NCI-H510A treated with DMSO at 0.1 percent for 48 hours (cell line): ENCODE measurements at regions not wholly inside any gene's neighbourhood (a gene's known extent, or its start where the extent isn't known, plus 50 kb on each side); places are given as distances from the start of the nearest gene placed in this dataset.
"Not testable (repeated sequence)": the region's sequence is repeated elsewhere in the genome, so short reads cannot be mapped to it uniquely, and the experiment has no call there.

Source experiments
- DNase-seq: peaks from one replicate; lab custom pipeline; 2025; lab: John Stamatoyannopoulos, UW

DNA sequence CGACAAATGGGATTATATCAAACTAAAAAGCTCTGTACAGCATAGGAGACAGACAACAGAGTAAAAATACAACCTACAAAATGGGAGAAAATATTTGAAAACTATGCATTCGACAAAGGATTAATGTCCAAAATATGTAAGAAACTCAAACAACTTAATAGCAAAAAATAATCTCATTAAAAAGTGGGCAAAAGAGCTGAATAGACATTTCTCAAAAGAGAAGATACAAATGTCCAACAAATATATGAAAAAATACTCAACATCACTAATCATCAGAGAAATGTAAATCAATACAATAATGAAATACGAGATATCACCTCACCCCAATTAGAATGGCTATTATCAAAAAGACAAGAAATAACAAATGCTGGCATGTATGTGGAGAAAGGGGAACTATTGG, 272.9 kb downstream of the KLHL13 start:
- no peak for DNase-seq

GRCh38 chrX:117840645-117841044, 276.0 kb downstream of the KLHL13 start:
- DNase-seq: no peak

- DNase-seq: no peak
These were observed 277.1 kb downstream of the KLHL13 start for GRCh38 chrX:117839544-117839943.

DNA sequence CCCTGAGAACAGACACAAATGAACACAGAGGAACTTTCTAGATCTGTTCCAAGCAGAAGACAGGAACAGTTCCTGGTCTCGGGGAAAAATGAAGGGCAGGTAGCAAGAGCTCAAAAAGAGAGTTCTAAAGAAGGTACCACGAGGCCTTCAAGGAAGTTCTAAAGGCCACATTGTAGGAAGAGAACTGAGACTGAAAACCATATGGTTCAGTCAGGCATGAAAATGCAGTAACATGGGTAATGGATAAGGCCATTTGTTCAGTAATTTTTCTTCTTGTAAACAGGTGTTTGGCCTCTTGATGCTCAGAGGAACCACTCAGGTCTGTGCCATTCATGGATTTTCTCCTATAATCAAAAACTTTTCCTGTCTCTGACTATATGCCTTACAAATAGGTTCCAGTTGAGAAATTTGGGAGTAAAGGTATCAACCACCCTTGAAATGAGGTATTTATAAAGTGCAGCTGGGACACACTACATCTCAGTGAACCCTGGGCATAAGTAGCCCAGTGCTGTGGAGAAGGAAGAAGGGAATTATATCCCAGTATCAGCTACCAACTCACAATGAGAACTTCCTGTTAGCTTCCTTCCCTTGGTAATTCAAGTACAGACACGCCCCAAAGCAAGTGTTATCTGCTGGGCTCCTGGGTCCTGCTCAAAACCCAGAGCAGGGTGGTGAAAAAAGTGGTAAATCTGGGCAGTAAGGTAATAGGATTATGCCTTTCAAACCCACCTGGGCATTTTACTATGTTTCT, 277.9 kb downstream of the KLHL13 start:
- no peak for DNase-seq

- no peak for DNase-seq
These were observed 281.6 kb downstream of the KLHL13 start for GRCh38 chrX:117835034-117835433.

GRCh38 chrX:117834076-117834475, 282.5 kb downstream of the KLHL13 start:
- DNase-seq: no peak

DNA sequence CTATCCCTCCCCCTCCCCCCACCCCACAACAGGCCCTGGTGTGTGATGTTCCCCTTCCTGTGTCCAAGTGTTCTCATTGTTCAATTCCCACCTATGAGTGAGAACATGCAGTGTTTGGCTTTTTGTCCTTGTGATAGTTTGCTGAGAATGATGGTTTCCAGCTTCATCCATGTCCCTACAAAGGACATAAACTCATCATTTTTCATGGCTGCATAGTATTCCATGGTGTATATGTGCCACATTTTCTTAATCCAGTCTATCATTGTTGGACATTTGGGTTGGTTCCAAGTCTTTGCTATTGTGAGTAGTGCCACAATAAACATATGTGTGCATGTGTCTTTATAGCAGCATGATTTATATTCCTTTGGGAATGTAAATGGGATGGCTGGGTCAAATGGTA, 295.1 kb downstream of the KLHL13 start:
- DNase-seq: not testable (repeated sequence)

GRCh38 chrX:117808426-117808825, 308.2 kb downstream of the KLHL13 start:
- DNase-seq: no peak

- DNase-seq: no peak
These were observed 313.1 kb downstream of the KLHL13 start for GRCh38 chrX:117803463-117803862.

GRCh38 chrX:117788339-117788738, 328.3 kb downstream of the KLHL13 start:
- DNase-seq: no peak

- no peak for DNase-seq
These were observed 345.2 kb downstream of the KLHL13 start for GRCh38 chrX:117771384-117771783.

DNA sequence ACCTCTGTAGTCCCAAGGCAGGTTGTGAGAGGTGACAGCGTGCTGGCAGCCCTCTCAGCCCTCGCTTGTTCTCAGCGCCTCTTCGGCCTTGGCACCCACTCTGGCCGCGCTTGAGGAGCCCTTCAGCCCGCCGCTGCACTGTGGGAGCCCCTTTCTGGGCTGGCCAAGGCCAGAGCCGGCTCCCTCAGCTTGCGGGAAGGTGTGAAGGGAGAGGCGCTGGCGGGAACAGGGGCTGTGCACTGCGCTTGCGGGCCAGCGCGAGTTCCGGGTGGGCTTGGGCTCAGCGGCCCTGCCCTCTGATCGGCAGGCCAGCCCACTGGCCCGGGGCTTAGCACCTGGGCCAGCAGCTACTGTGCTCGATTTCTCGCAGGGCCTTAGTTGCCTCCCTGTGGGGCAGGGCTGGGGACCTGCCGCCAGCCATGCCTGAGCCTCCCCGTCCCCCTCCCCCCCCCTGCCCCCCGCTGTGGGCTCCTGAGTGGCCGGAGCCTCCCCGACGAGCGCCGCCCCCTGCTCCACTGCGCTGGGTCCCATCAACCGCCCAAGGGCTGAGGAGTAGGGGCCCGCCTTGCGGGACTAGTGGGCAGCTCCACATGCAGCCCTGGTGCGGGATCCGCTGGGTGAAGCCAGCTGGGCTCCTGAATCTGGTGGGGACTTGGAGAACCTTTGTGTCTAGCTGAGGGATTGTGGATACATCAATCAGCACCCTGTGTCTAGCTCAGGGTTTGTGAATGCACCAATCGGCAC, 347.6 kb downstream of the KLHL13 start:
- no peak for DNase-seq

- DNase-seq: no peak
These were observed 351.4 kb downstream of the KLHL13 start for GRCh38 chrX:117765211-117765610.

DNA sequence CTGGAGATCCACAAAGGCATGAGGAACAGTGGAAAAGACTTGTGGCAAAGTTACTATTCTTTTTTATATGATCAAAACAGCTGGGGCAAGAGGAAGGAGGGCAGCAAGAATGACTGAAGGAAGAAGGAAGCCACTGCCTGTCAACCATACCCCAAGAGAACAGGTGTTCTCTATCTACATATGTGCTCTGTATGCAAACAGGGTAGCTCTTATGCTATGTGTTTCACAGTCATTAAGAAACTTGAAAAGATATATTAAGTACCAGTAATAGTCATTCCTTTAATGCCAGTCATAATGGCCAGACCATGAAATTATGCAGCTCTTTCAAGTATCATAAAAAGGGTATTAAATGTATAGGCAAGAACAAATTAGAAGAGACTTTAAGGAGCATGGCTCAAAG, 363.9 kb downstream of the KLHL13 start:
- no peak for DNase-seq

DNA sequence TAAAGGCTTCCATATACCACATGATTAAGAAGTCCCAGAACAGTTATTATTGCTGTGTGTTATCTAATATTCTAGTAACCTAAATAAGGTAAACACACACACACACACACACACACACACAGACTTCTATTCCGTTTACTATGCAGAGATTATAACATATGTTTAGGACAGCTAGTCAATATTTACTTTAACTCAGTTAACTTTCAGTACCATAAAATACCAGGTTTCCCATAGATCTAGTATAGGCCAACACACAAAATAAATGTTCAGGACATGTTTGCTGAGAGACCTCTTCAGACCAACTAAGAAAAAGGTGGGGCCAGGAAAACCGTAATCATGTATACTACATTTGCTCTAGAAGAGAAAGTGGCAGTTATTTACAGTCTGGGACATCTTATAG, 365.5 kb downstream of the KLHL13 start:
- no peak for DNase-seq

GRCh38 chrX:117744958-117745357, 371.7 kb downstream of the KLHL13 start:
- no peak for DNase-seq

- peak; percentile 4 for DNase-seq
These were observed 372.9 kb downstream of the KLHL13 start for GRCh38 chrX:117743469-117744251.

DNA sequence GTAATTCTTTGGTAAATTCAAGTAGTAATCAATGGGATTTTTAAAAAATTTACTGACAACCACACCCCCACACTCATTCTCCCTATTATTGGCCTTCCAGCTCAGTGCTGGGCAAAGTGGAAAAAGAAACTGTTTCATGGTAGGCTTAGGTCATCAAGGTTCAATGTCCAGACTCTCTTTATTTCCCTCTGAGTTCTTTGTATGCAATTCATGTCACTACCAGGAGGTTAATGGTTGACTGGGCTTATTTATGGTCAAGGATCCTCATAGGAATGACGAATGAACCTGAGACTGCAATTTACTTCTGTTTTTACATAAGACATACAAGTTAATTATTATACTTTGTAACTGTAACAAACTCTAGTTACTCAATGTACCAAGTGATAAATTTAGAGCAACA, 403.2 kb downstream of the KLHL13 start:
- no peak for DNase-seq

GRCh38 chrX:117711782-117712181, 404.8 kb downstream of the KLHL13 start:
- DNase-seq: no peak

- no peak for DNase-seq
These were observed 408.5 kb downstream of the KLHL13 start for GRCh38 chrX:117707948-117708743.

DNA sequence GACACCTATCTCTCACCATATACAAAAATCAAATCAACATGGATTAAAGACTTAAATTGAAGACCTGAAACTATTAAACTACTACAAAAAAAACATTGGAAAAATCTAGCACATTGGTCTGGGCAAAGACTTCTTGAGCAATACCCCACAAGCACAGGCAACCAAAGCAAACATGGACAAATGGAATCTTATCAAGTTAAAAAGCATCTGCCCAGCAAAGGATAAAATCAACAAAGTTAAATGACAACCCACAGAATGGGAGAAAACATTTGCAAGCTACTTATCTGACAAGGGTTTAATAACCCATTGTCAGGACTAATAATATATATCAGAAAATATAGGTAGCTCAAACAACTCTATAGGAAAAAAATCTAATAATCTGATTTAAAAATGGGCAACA, 415.6 kb downstream of the KLHL13 start:
- no peak for DNase-seq

- DNase-seq: no peak
These were observed 426.7 kb downstream of the KLHL13 start for GRCh38 chrX:117689956-117690355.
